ENCODE measurements at regions not wholly inside any gene's neighbourhood (a gene's known extent, or its start where the extent isn't known, plus 50 kb on each side); places are given as distances from the start of the nearest gene placed in this dataset.

GRCh38 chr2:59223742-59224141 lies 982.6 kb upstream of the FANCL start:
- Mint-ChIP-seq H3K27ac (no peak overlapping the region), H3K4me3 (no peak overlapping the region), H3K27me3 (no peaks in the 10 kb centered on the region), H3K36me3 (ENCODE audit: low read depth) (no peaks in the 10 kb centered on the region), H3K4me1 (ENCODE audit: low read depth) (no peaks in the 10 kb centered on the region), H3K9me3 (no peaks in the 10 kb centered on the region)
- ChIA-PET CTCF (no interaction called here), POLR2A (no interaction called here)
- H3K27ac ChIP-seq (ENCODE audit: low read depth in 1 of 2, low read length in 2 of 2), result no peak overlapping the region
- peaks cover 0 to 4% of the 10 kb centered on the region in 2 experiments for H3K9me3 ChIP-seq (ENCODE audit: control insufficient read depth in 1 of 2, insufficient read depth in 1 of 2, low read length in 2 of 2)
- H3K4me3 ChIP-seq (ENCODE audit: low read length), result no peak overlapping the region
- DNase-seq (no peak), ATAC-seq (ENCODE audit: poor library complexity) (no peak)
- no peak for TF ChIP-seq CTCF (IDR thresholded peaks at IDR 0.05)
- intact Hi-C loops (cut with DNase I, micrococcal nuclease), result no loop called here
- no peaks in the 10 kb centered on the region for H3K27me3 ChIP-seq (ENCODE audit: control insufficient read depth in 1 of 2, insufficient read depth in 2 of 2, low read length in 2 of 2)
- no peaks in the 10 kb centered on the region for H3K4me1 ChIP-seq (ENCODE audit: insufficient read depth, low read length)
- H3K36me3 ChIP-seq (ENCODE audit: insufficient read depth, low read length), result no peaks in the 10 kb centered on the region

- intact Hi-C loops (cut with DNase I, micrococcal nuclease), result no loop called here
- peaks cover 0 to 4% of the 10 kb centered on the region in 2 experiments for H3K9me3 ChIP-seq (ENCODE audit: control insufficient read depth in 1 of 2, insufficient read depth in 1 of 2, low read length in 2 of 2)
- H3K4me3 ChIP-seq (ENCODE audit: low read length), result no peak overlapping the region
- ATAC-seq (ENCODE audit: poor library complexity), result no peak
- no peak for DNase-seq
- H3K27me3 ChIP-seq (ENCODE audit: control insufficient read depth in 1 of 2, insufficient read depth in 2 of 2, low read length in 2 of 2), result no peaks in the 10 kb centered on the region
- H3K27ac ChIP-seq (ENCODE audit: low read depth in 1 of 2, low read length in 2 of 2), result no peak overlapping the region
- ChIA-PET POLR2A (no interaction called here), CTCF (no interaction called here)
- TF ChIP-seq CTCF (IDR thresholded peaks at IDR 0.05), result no peak
- Mint-ChIP-seq H3K36me3 (ENCODE audit: low read depth) (no peaks in the 10 kb centered on the region), H3K4me3 (no peak overlapping the region), H3K4me1 (ENCODE audit: low read depth) (no peaks in the 10 kb centered on the region), H3K27ac (no peak overlapping the region), H3K27me3 (no peaks in the 10 kb centered on the region), H3K9me3 (no peaks in the 10 kb centered on the region)
- H3K4me1 ChIP-seq (ENCODE audit: insufficient read depth, low read length), result no peaks in the 10 kb centered on the region
- H3K36me3 ChIP-seq (ENCODE audit: insufficient read depth, low read length), result no peaks in the 10 kb centered on the region
Observed at GRCh38 chr2:59217360-59217759, 976.2 kb upstream of the FANCL start.

GRCh38 chr2:59206361-59206760 lies 965.2 kb upstream of the FANCL start:
- no peaks in the 10 kb centered on the region for H3K4me1 ChIP-seq (ENCODE audit: insufficient read depth, low read length)
- POLR2A ChIA-PET, result no interaction called here
- ATAC-seq (ENCODE audit: poor library complexity) (no peak), DNase-seq (no peak)
- H3K36me3 Mint-ChIP-seq (ENCODE audit: low read depth), result no peaks in the 10 kb centered on the region
- H3K9me3 ChIP-seq (ENCODE audit: control insufficient read depth in 1 of 2, insufficient read depth in 1 of 2, low read length in 2 of 2), result peaks cover 0 to 4% of the 10 kb centered on the region in 2 experiments
- H3K27me3 Mint-ChIP-seq, result peaks cover 4% of the 10 kb centered on the region
- no peak overlapping the region for H3K27ac ChIP-seq (ENCODE audit: low read depth in 1 of 2, low read length in 2 of 2)
- no peak for TF ChIP-seq CTCF (IDR thresholded peaks at IDR 0.05)
- CTCF ChIA-PET, result no interaction called here
- H3K4me1 Mint-ChIP-seq (ENCODE audit: low read depth), result no peaks in the 10 kb centered on the region
- H3K36me3 ChIP-seq (ENCODE audit: insufficient read depth, low read length), result no peaks in the 10 kb centered on the region
- no peak overlapping the region for H3K4me3 ChIP-seq (ENCODE audit: low read length)
- no peak overlapping the region for H3K4me3 Mint-ChIP-seq
- H3K27me3 ChIP-seq (ENCODE audit: control insufficient read depth in 1 of 2, insufficient read depth in 2 of 2, low read length in 2 of 2), result no peaks in the 10 kb centered on the region
- no peaks in the 10 kb centered on the region for H3K9me3 Mint-ChIP-seq
- intact Hi-C loops (cut with DNase I, micrococcal nuclease), result no loop called here
- H3K27ac Mint-ChIP-seq, result no peak overlapping the region

All from CD4-positive, alpha-beta T cell (primary cell).